GM21390 (cell line): ENCODE measurements at regions not wholly inside any gene's neighbourhood (a gene's known extent, or its start where the extent isn't known, plus 50 kb on each side); places are given as distances from the start of the nearest gene placed in this dataset.

ENCODE experiments used
- ATAC-seq: cut with Tn5 transposase; IDR thresholded peaks from one replicate; pipeline ENCODE4 v1.9.1; 2021; ENCODE audit not compliant: unreplicated experiment

DNA sequence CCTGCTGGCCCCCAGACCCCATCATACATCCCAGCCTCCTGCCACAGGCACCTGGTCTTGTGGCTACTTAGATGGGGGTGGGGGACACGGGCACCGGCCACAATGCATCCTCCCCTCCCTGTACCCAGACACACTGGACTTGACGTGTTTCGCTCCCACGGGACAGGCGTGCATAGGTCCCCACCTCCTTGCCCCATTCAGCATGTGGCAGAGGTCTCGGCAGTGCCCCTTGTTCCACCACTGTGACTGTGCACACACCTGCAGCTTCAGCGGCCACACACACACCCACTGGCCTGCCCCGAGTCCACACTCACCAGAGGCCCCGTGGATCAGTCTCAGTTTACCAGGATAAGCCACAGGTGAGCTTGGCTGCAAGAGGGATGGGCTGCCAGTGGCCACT, 109.6 kb downstream of the ENGASE start:
- no peak for ATAC-seq

DNA sequence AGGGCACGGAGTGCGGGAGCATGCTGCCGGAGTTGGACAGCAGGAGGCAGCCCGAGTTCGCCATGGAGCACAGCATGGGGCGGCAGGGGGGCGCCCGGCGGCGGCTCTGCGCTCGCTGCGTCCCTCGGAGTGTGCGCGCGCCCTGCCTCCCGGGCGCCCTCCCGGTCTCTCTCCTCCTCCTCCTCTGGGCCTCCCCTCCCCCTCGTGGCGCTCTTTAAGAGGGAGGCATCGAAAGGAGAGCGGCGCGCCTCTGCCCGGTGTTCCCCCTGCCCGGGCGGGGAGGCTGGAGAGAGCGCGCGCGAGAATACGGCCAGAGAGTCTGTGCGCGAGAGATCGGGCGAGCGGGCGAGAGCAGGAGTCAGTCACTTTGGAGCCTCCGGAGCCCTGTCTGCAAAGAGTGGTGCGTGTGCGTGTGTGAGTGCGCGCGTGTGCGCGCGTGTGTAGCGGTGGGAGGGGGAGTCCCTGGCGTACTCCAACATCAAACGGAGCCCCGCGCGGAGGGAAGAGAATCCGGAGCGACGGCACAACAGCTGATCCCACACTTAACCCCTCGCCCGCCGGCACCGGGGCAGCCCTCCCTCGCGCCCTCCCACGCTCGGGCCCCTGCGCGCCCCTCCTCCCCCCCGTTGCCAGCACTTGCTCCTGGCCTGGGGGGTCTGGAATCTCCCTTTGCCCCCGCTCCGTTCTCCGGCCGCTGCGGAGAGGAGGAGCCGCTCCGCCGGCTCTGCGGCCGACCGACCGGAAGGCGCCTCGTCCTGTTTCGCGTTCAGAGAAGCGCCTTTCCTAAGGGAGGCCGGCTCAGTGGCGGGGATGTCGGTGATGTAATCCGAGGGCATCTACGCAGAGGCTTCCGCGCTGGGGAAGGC, 108.9 kb downstream of the ENGASE start:
- ATAC-seq = no peak

DNA sequence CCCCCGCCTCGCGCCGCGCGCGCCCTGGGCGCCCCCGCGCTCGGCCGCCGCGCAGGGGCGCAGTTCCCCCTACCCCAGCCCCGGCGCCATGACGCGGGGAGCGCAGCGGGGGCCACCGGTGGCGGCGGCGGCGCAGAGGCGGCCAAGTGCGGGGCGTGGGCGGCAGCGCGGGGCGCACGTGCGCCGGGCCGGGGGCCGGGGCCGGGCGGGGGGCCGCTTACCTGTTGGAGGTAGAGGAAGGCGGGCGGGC, 108.3 kb downstream of the ENGASE start:
- no peak for ATAC-seq

DNA sequence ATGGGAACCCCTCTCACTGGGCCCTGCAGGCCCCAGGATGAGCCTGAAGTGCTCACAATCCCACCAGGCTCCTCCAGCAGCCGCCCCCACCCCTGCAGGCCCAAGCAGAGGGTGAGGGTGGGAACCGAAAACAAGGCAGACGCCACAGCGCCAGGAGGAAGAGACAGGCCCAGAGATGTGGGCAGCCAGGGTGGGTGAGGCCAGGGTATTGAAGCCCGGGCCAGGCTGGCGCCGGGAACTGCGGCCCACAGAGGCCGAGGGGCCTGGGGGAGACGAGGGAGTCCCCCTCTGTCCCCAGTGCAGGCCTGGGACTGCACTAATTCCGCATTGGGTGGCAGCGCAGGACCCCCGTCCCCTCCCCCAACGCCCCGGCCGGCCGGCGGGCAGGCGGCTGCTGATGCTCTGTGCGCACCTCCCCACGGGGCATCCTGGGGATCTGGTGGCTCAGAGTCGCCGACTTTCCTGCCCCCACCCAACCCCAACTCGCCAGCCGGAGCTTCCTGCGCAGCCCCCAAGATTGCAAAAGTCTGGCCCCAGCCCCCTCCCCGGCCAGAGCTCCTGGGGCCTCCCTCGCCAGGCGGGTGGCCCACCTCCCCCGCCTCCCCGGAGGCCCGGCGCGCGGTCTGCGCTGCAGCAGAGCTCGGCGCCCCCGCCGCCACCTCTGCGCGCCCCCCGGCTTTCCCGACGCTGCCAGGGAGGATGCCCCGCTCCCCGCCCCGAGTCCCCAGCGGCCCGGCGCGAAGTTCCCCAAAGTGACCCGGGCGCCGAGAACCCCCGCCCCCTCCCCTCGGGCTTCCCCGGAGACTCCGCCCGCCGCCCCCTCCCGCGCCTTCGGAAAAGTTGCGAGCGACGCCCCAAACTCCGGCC, 107.8 kb downstream of the ENGASE start:
- ATAC-seq = no peak

DNA sequence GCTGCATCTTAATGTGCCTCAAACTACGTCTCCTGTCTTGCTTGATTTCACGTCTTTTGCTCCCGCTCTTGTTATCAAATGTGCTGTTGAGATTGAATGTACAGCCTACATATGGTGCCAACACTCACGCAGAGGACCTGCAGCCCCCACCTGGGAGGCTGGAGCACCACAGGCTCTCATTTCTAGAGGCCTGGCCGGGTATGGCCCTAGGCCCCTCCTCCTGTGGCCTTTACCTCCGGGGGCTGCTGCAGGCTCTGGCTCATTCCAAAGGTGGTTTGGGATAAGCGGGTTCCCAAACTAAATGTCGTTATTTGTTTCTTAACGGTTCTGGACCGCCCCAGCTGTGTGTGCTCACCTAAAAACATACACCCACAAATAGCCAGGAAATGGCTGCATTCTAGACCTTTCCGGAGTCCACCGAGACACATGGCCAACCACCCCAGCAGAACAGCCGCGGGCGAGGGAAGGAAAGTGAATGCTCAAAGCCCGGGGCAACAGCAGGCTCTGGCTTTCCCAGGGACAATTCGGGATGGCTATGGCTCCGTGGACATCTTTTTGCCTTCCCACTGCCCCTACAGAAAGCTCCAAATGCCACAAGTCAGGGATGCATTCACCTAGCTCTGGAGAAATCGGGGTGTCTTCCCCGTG, 105.9 kb downstream of the ENGASE start:
- ATAC-seq = no peak

DNA sequence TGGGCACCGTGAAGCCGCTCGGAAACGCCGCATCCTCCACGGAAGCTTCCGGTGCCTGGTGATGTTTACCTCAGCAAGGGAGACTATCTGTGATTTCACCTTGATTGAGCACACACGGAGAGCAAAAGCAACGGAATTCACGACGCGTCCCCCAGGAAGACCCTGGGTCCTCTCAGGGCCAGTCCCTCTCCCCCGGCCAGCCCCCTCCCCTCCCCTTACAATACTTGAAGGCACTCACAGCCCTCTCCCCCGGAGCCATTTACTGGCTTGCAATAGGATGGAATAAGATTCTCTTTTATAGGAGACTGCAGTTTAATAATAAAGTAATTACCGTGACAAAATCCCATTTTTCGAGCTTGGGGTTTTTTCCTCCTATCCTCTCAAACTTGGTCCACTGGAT, 104.7 kb downstream of the ENGASE start:
- no peak for ATAC-seq

DNA sequence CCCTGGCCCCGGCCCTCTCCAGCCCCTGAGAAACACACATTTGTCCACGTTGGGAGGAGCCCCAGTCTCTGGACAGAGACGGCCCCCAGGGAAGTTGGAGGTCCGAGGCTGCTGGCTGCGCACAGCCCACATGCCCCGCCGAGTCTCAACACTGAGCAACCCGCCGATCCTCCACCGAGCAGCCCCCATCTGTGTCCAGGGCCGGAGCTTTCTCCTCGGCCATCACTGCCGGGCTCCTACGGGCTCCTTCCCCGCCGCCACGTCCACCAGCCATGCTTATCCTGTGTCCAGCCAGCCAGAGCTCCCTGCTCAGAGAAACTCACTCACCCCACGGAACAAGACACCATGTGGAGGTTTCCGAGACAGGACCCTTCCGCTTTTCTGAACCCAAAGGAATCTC, 103.3 kb downstream of the ENGASE start:
- ATAC-seq = no peak

DNA sequence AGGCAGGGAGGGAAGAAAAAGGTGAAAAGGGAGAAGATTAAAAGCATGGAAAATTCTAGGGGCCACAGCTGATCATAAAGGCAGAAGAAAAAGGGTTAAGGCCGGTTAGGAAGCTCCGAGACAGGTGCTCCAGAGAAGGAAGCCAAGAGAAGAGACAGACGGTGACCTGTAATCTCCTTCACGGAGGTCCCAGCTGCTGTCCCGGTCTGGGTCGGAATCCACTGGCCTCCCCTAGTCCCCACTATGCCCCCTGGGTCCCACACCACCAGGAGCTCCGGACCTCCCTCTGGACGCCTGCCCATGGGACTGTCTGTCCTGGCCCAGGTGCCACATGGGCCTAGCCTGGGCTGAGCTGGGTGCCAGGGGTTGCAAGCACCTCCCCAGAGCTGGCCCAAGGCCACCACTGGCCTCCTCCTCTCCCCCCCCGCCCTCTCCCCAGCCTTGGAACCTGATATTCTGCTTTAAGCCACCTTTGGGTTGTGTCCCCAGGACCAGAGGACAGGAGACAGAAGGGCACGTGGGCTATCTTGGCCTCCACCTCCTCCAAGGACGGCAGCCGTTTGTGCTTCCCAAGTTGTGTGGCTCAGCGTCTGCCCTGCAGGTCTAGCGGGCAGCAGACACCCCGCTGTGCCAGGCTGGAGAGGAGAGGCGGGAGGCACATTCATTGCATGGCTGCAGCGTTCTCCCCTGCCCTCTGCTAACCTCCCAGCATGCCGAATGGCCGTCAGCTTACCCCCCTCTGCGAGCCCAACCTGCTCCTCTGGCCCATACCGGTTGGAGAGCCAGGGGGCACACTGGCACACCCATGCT, 102.4 kb downstream of the ENGASE start:
- ATAC-seq = no peak

DNA sequence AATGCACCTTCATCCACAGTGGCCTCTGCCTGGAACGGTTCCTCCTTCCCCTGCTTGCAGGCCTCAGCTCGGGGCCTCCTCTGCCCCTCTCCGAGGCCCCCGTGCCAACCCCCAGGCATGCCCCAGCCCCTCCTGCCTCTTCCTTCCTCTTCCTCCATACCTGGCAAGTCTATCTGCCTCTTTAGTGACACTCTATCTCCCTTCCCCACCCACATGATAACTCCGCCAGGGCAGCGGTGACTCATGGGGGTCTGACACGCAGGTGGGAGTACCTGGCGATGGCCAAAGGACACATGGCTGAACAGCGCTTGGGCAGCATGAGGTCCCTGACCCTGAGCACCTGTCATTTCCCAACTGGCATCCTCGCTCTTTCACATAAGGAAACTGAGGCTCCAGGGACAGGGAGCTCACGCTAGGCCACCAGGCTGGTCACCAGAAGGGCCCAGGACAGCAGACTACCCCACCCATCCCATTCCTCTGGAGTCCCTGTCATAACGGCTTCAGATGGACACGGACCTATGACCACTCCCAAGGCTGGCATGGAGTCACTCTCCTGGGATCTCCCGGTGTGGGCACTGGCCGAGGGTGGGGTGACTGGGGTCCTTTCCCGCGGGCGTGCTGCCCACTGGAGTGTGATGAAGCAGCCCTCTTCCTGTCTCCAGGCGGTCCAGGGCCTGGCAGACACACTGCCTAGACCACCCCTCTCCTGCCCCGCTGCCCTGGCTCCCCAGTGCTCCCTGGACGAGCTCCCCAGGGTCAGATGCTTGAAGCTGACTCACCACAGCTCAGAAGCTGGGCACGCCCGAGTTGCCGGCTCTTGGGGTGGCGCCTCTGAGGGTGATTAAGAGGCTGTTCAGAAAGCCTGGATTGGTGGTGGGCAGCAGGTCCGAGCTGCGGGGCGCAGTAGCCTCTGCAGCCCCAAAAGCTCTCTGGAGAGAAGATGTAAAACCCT, 100.6 kb downstream of the ENGASE start:
- no peak for ATAC-seq

DNA sequence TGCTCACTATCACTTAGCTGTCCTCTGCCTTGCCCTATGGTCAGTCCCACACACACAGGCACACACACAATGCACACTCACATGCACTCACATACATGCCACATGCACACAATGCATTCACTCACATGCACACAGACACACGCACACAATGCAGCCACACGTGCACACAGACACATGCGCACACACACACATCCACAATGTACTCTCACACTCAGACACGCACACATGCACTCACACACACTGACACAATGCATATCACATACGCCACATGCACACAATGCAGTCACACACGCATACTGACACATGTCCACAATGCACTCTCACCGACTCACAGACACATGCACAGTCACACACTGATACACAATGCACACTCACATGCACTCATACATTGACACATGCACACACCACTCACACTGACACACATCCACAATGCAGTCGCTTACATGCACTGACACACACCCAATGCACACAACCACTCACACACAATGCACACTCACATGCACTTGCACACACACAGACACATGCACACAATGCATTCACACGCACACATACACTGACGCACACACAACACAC, 99.7 kb downstream of the ENGASE start:
- ATAC-seq = no peak

DNA sequence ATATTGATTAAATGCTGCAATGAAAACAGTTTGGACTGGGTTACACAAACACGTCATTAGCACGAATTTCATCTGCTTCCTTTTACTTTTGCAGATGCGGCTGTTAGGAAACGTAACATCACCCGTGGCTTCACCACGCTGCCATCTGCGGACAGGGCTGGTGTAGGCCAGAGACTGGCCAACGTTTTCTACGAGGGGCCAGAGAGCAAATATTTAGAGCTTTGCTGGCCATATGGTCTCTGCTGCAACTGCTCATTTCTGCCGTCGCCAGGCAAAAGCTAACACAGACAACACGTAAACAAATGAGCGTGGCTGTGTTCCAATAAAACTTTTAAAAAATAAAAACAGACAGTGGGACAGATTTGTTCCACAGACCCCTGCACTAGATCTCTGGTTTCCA, 96.6 kb downstream of the ENGASE start:
- ATAC-seq = no peak

DNA sequence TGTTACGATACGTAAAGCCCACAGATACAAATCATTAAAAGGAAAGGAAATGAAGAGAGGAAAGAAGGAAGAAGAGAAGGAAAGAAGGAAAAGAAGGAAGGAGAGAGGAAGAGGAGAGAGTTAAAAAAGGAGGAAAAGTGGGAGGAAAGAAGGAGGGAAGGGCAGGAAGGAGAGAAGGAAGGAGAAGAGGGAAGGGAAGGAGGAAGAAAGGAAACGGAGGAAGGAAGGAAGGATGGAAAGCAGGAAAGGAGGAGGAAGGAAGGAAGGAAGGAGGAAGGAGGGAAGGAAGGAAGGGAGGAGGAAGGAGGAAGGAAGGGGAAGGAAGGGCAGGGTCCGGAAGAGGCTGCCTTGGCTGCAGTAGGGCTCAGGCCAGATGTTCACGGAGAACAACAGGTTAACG, 95.2 kb downstream of the ENGASE start:
- no peak for ATAC-seq

DNA sequence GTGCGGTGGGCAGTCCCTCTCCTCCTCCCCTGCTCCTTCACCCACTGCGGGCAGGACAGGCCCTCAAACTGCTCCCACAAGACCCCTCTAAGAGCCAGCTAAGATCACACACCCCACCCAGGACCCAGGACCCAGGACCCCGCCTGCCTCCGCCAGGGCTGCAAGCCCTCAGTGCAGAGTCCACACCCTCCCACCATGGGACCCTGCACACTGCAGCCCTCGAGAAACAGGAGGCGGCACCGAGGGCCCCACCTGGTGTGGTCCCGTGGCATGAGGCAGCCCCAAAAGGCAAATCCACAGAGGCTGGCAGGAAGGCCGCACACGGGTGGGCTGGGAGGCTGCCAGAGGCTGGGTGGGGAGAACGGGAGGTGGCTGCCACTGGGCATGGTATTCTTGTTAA, 94.7 kb downstream of the ENGASE start:
- no peak for ATAC-seq

DNA sequence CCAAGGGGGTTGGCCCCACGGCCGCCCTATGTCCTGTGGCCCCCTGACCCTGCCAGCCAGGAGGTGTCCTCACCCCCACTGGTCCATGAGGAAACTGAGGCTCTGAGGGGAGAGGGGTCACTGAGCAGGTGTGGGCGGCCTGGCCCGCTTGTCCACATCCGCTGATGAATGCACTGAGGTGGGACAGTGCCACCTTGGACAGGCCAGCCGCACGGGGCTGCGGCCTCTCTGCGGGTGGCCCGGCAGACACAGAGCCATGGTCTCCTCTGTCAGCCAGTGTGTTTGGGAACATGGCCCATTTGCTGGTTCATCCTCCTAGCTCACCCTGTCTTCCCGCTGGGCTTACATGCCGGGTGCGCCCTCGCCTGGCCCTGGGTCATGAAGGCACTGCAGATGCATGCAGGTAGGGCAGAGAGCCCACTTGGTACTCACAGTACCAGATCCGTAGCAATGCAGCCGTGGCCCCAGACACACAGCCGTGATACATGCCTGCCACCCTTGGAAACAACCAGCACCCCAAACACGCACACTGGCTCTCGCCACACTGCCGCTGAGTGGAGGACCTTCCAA, 93.9 kb downstream of the ENGASE start:
- ATAC-seq = no peak

DNA sequence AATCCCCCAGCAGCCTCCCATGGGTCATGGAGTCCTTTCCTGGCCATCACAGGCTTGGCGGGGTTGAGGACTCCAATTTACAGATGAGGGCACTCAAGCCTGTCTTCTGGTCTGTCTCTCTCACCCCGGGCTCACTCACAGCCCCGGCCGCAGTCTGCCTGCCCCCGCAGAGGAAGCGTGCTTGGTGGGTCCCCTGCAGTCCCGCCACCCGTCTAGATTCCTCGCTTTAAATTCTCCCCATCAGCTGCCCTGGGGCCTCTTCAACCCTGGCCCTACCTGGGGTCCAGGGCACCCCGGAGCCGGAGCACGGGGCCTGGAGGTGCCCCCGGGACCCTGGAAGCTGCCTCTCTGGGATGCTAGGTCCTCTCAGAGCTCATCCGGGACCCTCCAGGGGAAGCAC, 92.9 kb downstream of the ENGASE start:
- no peak for ATAC-seq

DNA sequence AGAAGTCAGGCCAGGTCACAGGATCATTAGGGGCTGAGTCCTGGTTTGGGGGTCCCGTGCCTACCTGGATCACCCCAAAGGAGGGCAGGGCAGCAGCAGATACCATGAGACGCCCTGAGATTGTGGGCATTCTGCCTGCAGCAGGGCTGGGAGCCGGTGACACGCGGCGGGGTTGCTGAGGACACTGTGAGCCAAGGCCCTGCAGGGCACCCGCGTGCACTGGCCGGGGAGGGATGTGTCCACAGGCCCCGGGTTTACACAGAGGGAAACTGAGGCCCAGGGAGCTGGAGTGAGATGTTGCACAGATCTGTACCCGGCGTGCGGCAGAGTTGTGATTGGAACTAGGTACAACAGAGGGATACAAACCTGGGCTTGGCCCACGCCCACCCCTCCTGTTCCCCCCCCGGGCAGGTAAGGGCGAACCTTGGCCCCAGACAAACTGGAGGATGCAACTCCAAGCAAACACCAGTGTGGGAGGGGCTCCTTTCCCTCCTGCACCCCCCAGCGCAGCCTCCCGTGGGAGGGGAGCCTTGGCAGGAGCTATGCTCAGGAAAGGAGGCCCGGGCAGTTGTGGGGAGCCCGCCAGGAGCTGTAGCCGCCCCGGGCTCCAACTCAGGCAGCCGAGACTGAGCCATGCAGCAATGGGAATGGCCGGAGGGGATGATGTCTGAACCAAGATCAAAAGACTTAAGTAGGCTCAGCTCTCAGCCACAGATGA, 91.3 kb downstream of the ENGASE start:
- ATAC-seq = no peak

DNA sequence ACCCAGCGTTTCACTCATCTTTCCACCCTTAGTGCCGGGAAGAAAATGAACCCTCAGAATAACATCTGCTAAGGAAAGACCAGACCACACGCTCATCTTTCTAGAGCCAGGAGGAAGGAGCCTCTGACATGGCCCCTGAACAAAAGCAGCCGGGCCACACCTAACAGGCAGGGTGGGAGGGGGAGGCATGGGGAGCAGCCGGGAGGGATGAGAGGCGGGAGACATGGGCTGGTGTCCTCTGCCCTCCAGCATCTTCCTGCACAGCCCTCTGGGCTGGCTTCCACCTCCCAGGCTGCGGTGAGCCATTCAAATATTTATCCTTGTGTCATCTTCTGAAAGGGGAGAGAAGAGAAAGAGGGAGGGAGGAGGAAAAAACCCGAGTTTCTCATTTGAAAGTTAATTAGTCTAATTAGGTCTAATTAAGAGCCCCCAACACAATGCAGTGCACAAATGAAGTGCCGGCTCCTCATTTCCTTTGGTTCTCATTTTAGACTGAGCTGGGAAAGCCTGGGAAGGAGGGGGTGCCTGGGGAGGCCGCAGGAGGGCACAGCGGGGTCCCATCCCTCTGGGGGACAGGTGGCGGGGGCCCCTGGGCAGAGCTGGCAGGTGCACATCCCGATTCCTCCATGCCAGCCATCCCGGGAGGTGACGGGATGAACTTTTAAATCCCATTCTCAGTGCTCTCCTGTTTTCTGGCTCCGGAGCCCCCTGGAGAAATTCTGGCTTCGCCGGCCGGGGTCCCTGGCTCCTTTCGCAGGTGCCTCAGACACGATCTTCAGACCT, 90.5 kb downstream of the ENGASE start:
- ATAC-seq = no peak

DNA sequence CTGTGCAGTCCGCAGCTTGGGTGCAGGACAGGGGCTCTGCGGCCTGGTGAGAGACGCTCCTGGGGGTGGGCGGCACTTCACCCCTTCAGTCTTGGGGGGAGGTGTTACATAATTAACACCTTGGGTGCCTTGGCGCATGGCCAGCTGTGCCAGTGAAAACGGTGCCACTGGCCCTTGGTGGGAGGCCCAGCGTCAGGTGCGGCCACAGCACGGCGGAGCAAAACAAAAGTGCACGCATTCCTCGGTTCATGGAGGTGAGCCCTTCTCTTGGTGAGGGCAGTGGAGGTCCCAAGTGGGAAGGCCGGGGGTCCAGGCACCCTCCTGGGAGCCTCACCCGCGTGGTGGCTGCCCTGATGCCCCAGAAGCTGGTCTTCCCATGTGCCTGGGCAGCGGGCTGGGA, 89.8 kb downstream of the ENGASE start:
- no peak for ATAC-seq
